SK-N-SH (cell line): ENCODE measurements at regions not wholly inside any gene's neighbourhood (a gene's known extent, or its start where the extent isn't known, plus 50 kb on each side); places are given as distances from the start of the nearest gene placed in this dataset.

Experiments
- CTCF ChIA-PET: fragments of 300-600, 350-600 bp; formaldehyde crosslinking; extraction: SDS; loops from one replicate; lab custom pipeline; 2021; lab: Yijun Ruan, JAX
- POLR2A ChIA-PET: fragments of 350-600 bp; sonication (Branson Sonifier 250); formaldehyde crosslinking; extraction: SDS; loops from one replicate; lab custom pipeline; 2020; ENCODE audit warnings: antibody characterized with exemption, inconsistent platforms; lab: Yijun Ruan, JAX
- DNase-seq: peaks from one replicate; pipeline ENCODE4 v3.0.0; 2012
- H2AFZ ChIP-seq: fragments of 200-600 bp; sonication (generic); 2 replicates; pipeline ENCODE4 v1.8.1; 2016; ENCODE audit warnings: antibody characterized with exemption, mild to moderate bottlenecking, low read depth
- H3F3A ChIP-seq: fragments of 200-600 bp; sonication (generic); replicated peaks from 2 replicates; pipeline ENCODE3; 2016; ENCODE audit warnings: antibody characterized with exemption, mild to moderate bottlenecking; ENCODE audit not compliant: insufficient read depth
- H3K27ac ChIP-seq, 2 experiments: fragments of 200-500 bp in 1 of 2; fragments of 200-600 bp in 1 of 2; sonication (Bioruptor generic) in 1 of 2; sonication (generic), shearing (Covaris generic) in 1 of 2; 2 replicates each; pipeline versions ENCODE4 v1.5.1 to v1.6.1; 2014 to 2016; ENCODE audit warnings: low read depth in 2 of 2, inconsistent platforms in 1 of 2, low read length in 1 of 2, mild to moderate bottlenecking in 1 of 2, mixed read lengths in 1 of 2
- H3K27me3 ChIP-seq: fragments of 200-600 bp; sonication (generic), shearing (Covaris generic); 2 replicates; pipeline ENCODE4 v1.6.1; 2016; ENCODE audit warnings: mixed run types; ENCODE audit not compliant: insufficient read depth
- H3K36me3 ChIP-seq, 2 experiments: fragments of 200-500 bp in 1 of 2; fragments of 200-600 bp in 1 of 2; sonication (Bioruptor generic) in 1 of 2; sonication (generic) in 1 of 2; replicated peaks in 1 of 2; 2 replicates each; pipeline versions ENCODE3 to v1.5.1; 2014 to 2016; ENCODE audit warnings: low read length in 1 of 2, mild to moderate bottlenecking in 1 of 2; ENCODE audit not compliant: insufficient read depth in 2 of 2, control insufficient read depth in 1 of 2
- H3K4me1 ChIP-seq, 2 experiments: fragments of 200-500 bp in 1 of 2; fragments of 200-600 bp in 1 of 2; sonication (Bioruptor generic) in 1 of 2; sonication (generic), shearing (Covaris generic) in 1 of 2; 2 replicates each; pipeline versions ENCODE4 v1.5.1 to v1.6.1; 2014 to 2016; ENCODE audit warnings: low read depth in 1 of 2, low read length in 1 of 2, mixed run types in 1 of 2; ENCODE audit not compliant: insufficient read depth in 2 of 2, control insufficient read depth in 1 of 2
- H3K4me2 ChIP-seq: fragments of 200-600 bp; sonication (generic), shearing (Covaris generic); 2 replicates; pipeline ENCODE4 v1.6.1; 2017; ENCODE audit warnings: mixed run types
- H3K4me3 ChIP-seq, 2 experiments: fragments of 200-500 bp in 1 of 2; fragments of 200-600 bp in 1 of 2; sonication (Bioruptor generic) in 1 of 2; sonication (generic), shearing (Covaris generic) in 1 of 2; 2 replicates each; pipeline versions ENCODE4 v1.5.1 to v1.8.1; 2014 to 2016; ENCODE audit warnings: low read depth in 2 of 2, inconsistent platforms in 1 of 2, low read length in 1 of 2, mild to moderate bottlenecking in 1 of 2, mixed read lengths in 1 of 2, moderate library complexity in 1 of 2
- H3K79me2 ChIP-seq: fragments of 200-600 bp; sonication (generic); 2 replicates; pipeline ENCODE4 v1.8.1; 2017; ENCODE audit warnings: mild to moderate bottlenecking; ENCODE audit not compliant: insufficient read depth
- H3K9ac ChIP-seq: fragments of 200-600 bp; sonication (generic); 2 replicates; pipeline ENCODE4 v1.6.1; 2017; ENCODE audit warnings: mixed run types
- H3K9me2 ChIP-seq: fragments of 200-600 bp; sonication (generic); 2 replicates; pipeline ENCODE4 v1.6.1; 2017; ENCODE audit warnings: mixed run types
- H3K9me3 ChIP-seq: fragments of 200-600 bp; sonication (generic); 2 replicates; pipeline ENCODE4 v1.6.1; 2017; ENCODE audit warnings: mixed run types, mild to moderate bottlenecking, moderate library complexity
- H4K20me1 ChIP-seq: fragments of 200-600 bp; sonication (generic); 2 replicates; pipeline ENCODE4 v1.6.1; 2017; ENCODE audit warnings: mild to moderate bottlenecking, mixed run types; ENCODE audit not compliant: insufficient read depth
- EZH2phosphoT487 ChIP-seq: fragments of 200-600 bp; sonication (generic); IDR thresholded peaks from 2 replicates; pipeline ENCODE4 v1.6.1; 2017; ENCODE audit warnings: low read depth, mixed run types, mild to moderate bottlenecking, antibody characterized with exemption, moderate library complexity, borderline replicate concordance
- FOXM1 ChIP-seq: IDR thresholded peaks from 2 replicates; pipeline ENCODE4 v1.4.0; 2012; ENCODE audit warnings: low read depth, mild to moderate bottlenecking
- IRF3 ChIP-seq: fragments of 150-350 bp; IDR thresholded peaks from 2 replicates; pipeline ENCODE4 v1.6.1; 2016; ENCODE audit warnings: mild to moderate bottlenecking, low read depth, low read length
- POLR2AphosphoS5 ChIP-seq: IDR thresholded peaks from 2 replicates; pipeline ENCODE4 v1.6.1; 2012; ENCODE audit warnings: low read depth, low read length
- REST ChIP-seq: IDR thresholded peaks from 2 replicates; pipeline ENCODE4 v1.6.1; 2012; ENCODE audit warnings: mild to moderate bottlenecking, low read depth, low read length, moderate library complexity
- RXRA ChIP-seq: IDR thresholded peaks from 2 replicates; pipeline ENCODE4 v1.4.0; 2012; ENCODE audit warnings: low read depth, mild to moderate bottlenecking, borderline replicate concordance
- SMC3 ChIP-seq: IDR thresholded peaks from 2 replicates; pipeline ENCODE4 v1.6.1; 2012; ENCODE audit warnings: low read depth, low read length, improper control_type of control experiment
- TEAD4 ChIP-seq: IDR thresholded peaks from 2 replicates; pipeline ENCODE4 v1.4.0; 2012; ENCODE audit warnings: mild to moderate bottlenecking, borderline replicate concordance; ENCODE audit not compliant: insufficient read depth
- USF2 ChIP-seq: fragments of 150-350 bp; IDR thresholded peaks from 2 replicates; pipeline ENCODE4 v1.6.1; 2017; ENCODE audit warnings: antibody characterized with exemption, low read length, low read depth, borderline replicate concordance
- WGBS: methylation state at CpG from one replicate; pipeline ENCODE4 v1.1.6; 2017; ENCODE audit warnings: low lambda C conversion rate; 5-methylcytosine and 5-hydroxymethylcytosine counted together

- ChIA-PET CTCF (no interaction called here), POLR2A (no interaction called here)
- H3K4me2 ChIP-seq, result no peak overlapping the region
- no peak overlapping the region for H3K27ac ChIP-seq
- H2AFZ ChIP-seq, result no peak overlapping the region
- no peaks in the 10 kb centered on the region for H3K9me3 ChIP-seq
- H3K4me1 ChIP-seq, result no peaks in the 10 kb centered on the region; a peak in 1 of 4 replicates
- no peaks in the 10 kb centered on the region for H3K27me3 ChIP-seq
- H3F3A ChIP-seq, result no peaks in the 10 kb centered on the region
- no peak overlapping the region for H3K4me3 ChIP-seq
- H3K9me2 ChIP-seq, result no peaks in the 10 kb centered on the region
- no peak for DNase-seq
- no peak for TF ChIP-seq REST
- TF ChIP-seq IRF3, result no peak
- no peak for TF ChIP-seq TEAD4
- TF ChIP-seq RXRA, result no peak
- TF ChIP-seq POLR2AphosphoS5, result no peak
- TF ChIP-seq EZH2phosphoT487, result no peak
- TF ChIP-seq FOXM1, result no peak
- no peaks in the 10 kb centered on the region for H3K79me2 ChIP-seq
- H3K36me3 ChIP-seq, result no peaks in the 10 kb centered on the region
- 92% methylated on average over 5 of the region's 5 CpGs for WGBS
- no peaks in the 10 kb centered on the region for H4K20me1 ChIP-seq
- H3K9ac ChIP-seq, result no peak overlapping the region
Measured at GRCh38 chr13:33636243-33636642, 181.7 kb upstream of the RFC3 start.

- CTCF ChIA-PET, result interaction anchor here (1.0 kb wide), 1 partner anchor 18 kb away, joined by 3 read pairs; no protein-coding TSS in a partner anchor
Measured at GRCh38 chr13:33636955-33637670, 180.8 kb upstream of the RFC3 start.

More at GRCh38 chr13:33636955-33637670, 180.8 kb upstream of the RFC3 start:
- 79% methylated on average over 3 of the region's 3 CpGs for WGBS
- POLR2A ChIA-PET, result no interaction called here
- H3K27me3 ChIP-seq, result no peaks in the 10 kb centered on the region
- no peak overlapping the region for H3K4me2 ChIP-seq
- H3K4me1 ChIP-seq, result peaks cover 0 to 1% of the 10 kb centered on the region in 2 experiments; a peak in 2 of 4 replicates
- no peak overlapping the region for H3K9ac ChIP-seq
- H4K20me1 ChIP-seq, result no peaks in the 10 kb centered on the region
- no peak overlapping the region for H2AFZ ChIP-seq
- no peak for DNase-seq
- no peaks in the 10 kb centered on the region for H3K9me3 ChIP-seq
- H3K36me3 ChIP-seq, result no peaks in the 10 kb centered on the region
- TF ChIP-seq USF2, result no peak
- no peak for TF ChIP-seq SMC3
- no peaks in the 10 kb centered on the region for H3K9me2 ChIP-seq
- H3F3A ChIP-seq, result no peaks in the 10 kb centered on the region
- H3K4me3 ChIP-seq, result no peak overlapping the region
- H3K27ac ChIP-seq, result no peak overlapping the region
- H3K79me2 ChIP-seq, result no peaks in the 10 kb centered on the region
